ENCODE measurements at regions not wholly inside any gene's neighbourhood (a gene's known extent, or its start where the extent isn't known, plus 50 kb on each side); places are given as distances from the start of the nearest gene placed in this dataset.
"Not testable (repeated sequence)": the region's sequence is repeated elsewhere in the genome, so short reads cannot be mapped to it uniquely, and the experiment has no call there.

- no peak for ATAC-seq
- no peak for DNase-seq (ENCODE audit: low spot score)
- intact Hi-C loops (cut with DNase I) = no loop called here
Observed at GRCh38 chr12:31906557-31907301, 52.5 kb upstream of the RESF1 start.

GRCh38 chr12:31903025-31903424, 56.2 kb upstream of the RESF1 start:
- intact Hi-C loops (cut with DNase I) = no loop called here
- no peak for DNase-seq (ENCODE audit: low spot score)
- no peak for ATAC-seq

- DNase-seq (ENCODE audit: low spot score) = no peak
- intact Hi-C loops (cut with DNase I) = no loop called here
- no peak for ATAC-seq
Observed at GRCh38 chr12:31900271-31900670, 58.9 kb upstream of the RESF1 start.

- ATAC-seq (no peak), DNase-seq (ENCODE audit: low spot score) (no peak)
- intact Hi-C loops (cut with DNase I) = no loop called here
Observed at GRCh38 chr12:31899109-31899508, 60.1 kb upstream of the RESF1 start.

- no peak for DNase-seq (ENCODE audit: low spot score)
- no peak for ATAC-seq
- intact Hi-C loops (cut with DNase I) = no loop called here
Observed at GRCh38 chr12:31897781-31898503, 61.3 kb upstream of the RESF1 start.

GRCh38 chr12:31897092-31897491, 62.1 kb upstream of the RESF1 start:
- ATAC-seq; DNase-seq (ENCODE audit: low spot score); intact Hi-C loops (cut with DNase I): not testable (repeated sequence)

DNA sequence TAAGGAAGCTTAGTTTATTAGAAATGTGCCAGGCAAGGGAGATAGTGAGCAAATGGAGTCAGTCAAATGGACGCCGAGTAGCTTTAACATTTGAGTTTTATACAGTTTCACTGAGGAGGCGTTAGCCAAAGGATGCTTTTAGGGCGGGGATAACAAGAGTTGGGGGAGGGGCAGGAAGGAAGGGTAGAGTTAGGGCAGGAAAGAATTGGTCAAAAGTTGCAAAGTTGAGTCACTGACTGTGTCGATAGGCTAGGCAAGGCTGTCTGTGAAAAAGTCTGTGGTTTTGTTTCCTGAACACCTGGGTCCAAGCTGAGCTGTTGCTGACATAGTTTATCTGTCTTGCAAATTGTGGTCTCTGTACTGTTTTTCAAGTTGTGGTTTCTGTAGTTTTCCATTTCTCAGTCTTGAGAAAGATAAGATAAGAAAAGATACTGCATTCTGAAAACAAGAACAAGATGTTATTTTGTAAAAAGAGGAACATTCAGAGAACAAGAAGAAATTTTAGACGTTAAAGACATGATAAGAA, 62.6 kb upstream of the RESF1 start:
- intact Hi-C loops (cut with DNase I) = no loop called here
- DNase-seq (ENCODE audit: low spot score) (no peak), ATAC-seq (peak; percentile 38)

- intact Hi-C loops (cut with DNase I) = no loop called here
- DNase-seq (ENCODE audit: low spot score) (no peak), ATAC-seq (no peak)
Observed at GRCh38 chr12:31895449-31896150, 63.6 kb upstream of the RESF1 start.

DNA sequence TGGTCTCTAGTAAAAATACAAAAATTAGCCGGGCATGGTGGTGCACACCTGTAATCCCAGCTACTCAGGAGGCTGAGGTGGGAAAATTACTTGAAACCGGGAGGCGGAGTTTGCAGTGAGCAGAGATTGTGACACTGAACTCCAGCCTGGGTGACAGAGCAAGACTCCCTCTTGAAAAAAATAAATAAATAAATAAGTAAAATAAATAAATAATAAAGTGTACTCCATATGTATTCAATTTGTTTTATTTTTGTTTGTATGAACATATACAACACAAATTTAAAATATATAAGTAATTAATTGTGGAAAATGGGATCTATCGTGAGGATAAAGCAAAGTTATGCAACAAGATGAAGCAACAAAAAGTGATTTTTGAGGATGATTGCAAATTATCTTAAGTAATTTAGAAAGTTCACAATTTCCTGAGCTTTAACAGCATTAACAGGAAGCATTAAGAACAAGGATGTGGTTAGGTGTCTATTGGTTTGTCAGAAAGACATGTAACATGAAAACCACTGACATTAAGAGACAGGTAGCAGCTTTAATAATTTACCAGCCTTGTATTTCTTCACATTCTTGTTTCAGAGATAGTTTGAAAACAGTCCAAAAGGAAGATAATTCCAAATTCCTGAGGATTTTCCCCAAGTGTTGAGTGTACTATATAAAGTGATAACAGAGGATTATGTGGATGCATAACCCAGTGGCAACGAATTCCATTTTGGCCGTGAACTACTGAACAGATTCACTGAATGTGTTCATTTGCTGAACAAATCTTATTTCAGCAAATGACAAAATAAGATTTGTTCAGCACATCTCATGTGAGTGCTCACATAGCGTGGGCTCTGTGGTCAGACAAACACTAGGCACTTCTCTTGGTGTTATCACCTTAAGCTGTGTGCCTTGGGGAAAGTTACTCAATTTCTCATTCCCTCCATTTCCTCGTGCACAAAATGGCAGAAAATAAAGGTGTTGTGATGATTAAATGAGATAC, 68.6 kb upstream of the RESF1 start:
- intact Hi-C loops (cut with DNase I) = no loop called here
- DNase-seq (ENCODE audit: low spot score) = no peak
- no peak for ATAC-seq

GRCh38 chr12:31887109-31887811, 72.0 kb upstream of the RESF1 start:
- intact Hi-C loops (cut with DNase I) = no loop called here
- DNase-seq (ENCODE audit: low spot score) = no peak
- ATAC-seq = no peak

DNA sequence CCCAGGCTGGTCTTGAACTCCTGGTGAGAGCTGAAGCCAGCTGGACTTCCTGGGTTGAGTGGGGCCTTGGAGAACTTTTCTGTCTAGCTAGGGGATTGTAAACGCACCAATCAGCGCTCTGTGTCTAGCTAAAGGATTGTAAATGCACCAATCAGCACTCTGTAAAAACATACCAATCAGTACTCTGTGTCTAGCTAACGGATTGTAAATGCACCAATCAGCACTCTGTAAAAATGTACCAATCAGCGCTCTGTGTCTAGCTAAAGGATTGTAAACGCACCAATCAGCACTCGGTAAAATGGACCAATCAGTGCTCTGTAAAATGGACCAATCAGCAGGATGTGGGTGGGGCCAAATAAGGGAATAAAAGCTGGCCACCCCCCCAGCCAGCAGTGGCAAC, 76.5 kb upstream of the RESF1 start:
- ATAC-seq; DNase-seq (ENCODE audit: low spot score); intact Hi-C loops (cut with DNase I): not testable (repeated sequence)

GRCh38 chr12:31880340-31880739, 78.9 kb upstream of the RESF1 start:
- DNase-seq (ENCODE audit: low spot score) (no peak), ATAC-seq (no peak)
- intact Hi-C loops (cut with DNase I) = no loop called here

- no peak for ATAC-seq
- intact Hi-C loops (cut with DNase I) = no loop called here
- no peak for DNase-seq (ENCODE audit: low spot score)
Observed at GRCh38 chr12:31877884-31878283, 81.3 kb upstream of the RESF1 start.

GRCh38 chr12:31876568-31877424, 82.4 kb upstream of the RESF1 start:
- intact Hi-C loops (cut with DNase I) = no loop called here
- no peak for DNase-seq (ENCODE audit: low spot score)
- ATAC-seq = peak; percentile 51

- intact Hi-C loops (cut with DNase I) = no loop called here
- ATAC-seq (no peak), DNase-seq (ENCODE audit: low spot score) (no peak)
Observed at GRCh38 chr12:31875609-31875964, 83.6 kb upstream of the RESF1 start.

- peak; percentile 66 for ATAC-seq
- intact Hi-C loops (cut with DNase I) = no loop called here
- DNase-seq (ENCODE audit: low spot score) = no peak
Observed at GRCh38 chr12:31874961-31875608, 84.1 kb upstream of the RESF1 start.
